Endothelial cell of umbilical vein (primary cell): ENCODE measurements at regions not wholly inside any gene's neighbourhood (a gene's known extent, or its start where the extent isn't known, plus 50 kb on each side); places are given as distances from the start of the nearest gene placed in this dataset.

Experiments used
- BruUV-seq: library from RNA; stranded (reverse); fragments of 400-500 nt; replicated peaks from 2 replicates; lab custom pipeline; 2021; lab: Mats Ljungman, UMichigan
- CTCF ChIA-PET: fragments of 300-600, 350-600 bp; sonication (Branson Sonifier 250); formaldehyde crosslinking; loops from one replicate; lab custom pipeline; 2021; ENCODE audit warnings: antibody characterized with exemption, inconsistent platforms; lab: Charles Lee
- POLR2A ChIA-PET: fragments of 300-600, 350-600 bp; sonication (Branson Sonifier 250); formaldehyde crosslinking; loops from one replicate; lab custom pipeline; 2021; ENCODE audit warnings: antibody characterized with exemption, inconsistent platforms; lab: Charles Lee
- DNase-seq: peaks from one replicate; pipeline ENCODE4 v3.0.0-alpha.2; 2011; ENCODE audit warnings: low read depth, low spot score
- FAIRE-seq: peaks from 2 replicates; lab custom pipeline; 2011; peaks lifted over from hg19 to GRCh38; lab: Jason Lieb, UNC
- H2AFZ ChIP-seq: 2 replicates; pipeline ENCODE4 v1.6.0; 2012; ENCODE audit warnings: low read depth, low read length, control low read depth, inconsistent platforms
- H3K27ac ChIP-seq: 2 replicates; pipeline ENCODE4 v1.5.1; 2011; ENCODE audit warnings: low read depth, mild to moderate bottlenecking, control low read depth, low read length, moderate library complexity; ENCODE audit not compliant: insufficient read depth
- H3K27me3 ChIP-seq, 2 experiments: 2 replicates each; pipeline versions ENCODE4 v1.6.0 to v1.6.1; 2011; ENCODE audit warnings: low read length in 2 of 2, mixed read lengths in 1 of 2; ENCODE audit not compliant: control insufficient read depth in 2 of 2, insufficient read depth in 2 of 2
- H3K36me3 ChIP-seq, 2 experiments: 2 replicates in 1 of 2; 3 replicates in 1 of 2; pipeline ENCODE4 v1.5.1; 2011; ENCODE audit warnings: low read length in 2 of 2, mild to moderate bottlenecking in 1 of 2, moderate library complexity in 1 of 2; ENCODE audit not compliant: control insufficient read depth in 2 of 2, insufficient read depth in 2 of 2; ENCODE audit errors: extremely low read depth in 1 of 2
- H3K4me1 ChIP-seq: 3 replicates; pipeline ENCODE4 v1.5.1; 2011; ENCODE audit warnings: mild to moderate bottlenecking, low read length; ENCODE audit not compliant: control insufficient read depth, insufficient read depth; ENCODE audit errors: extremely low read depth
- H3K4me2 ChIP-seq: 2 replicates; pipeline ENCODE4 v1.6.1; 2011; ENCODE audit warnings: low read length, control low read depth, mixed read lengths; ENCODE audit not compliant: insufficient read depth
- H3K4me3 ChIP-seq, 3 experiments: fragments of 200-600 bp in 1 of 3; sonication (generic), shearing (Covaris generic) in 1 of 3; replicated peaks in 1 of 3; 2 replicates each; pipeline ENCODE4 v1.5.1; 2011 to 2016; ENCODE audit warnings: control low read depth in 3 of 3, low read length in 3 of 3, mild to moderate bottlenecking in 2 of 3, inconsistent platforms in 1 of 3, low read depth in 1 of 3, moderate library complexity in 1 of 3; ENCODE audit not compliant: insufficient read depth in 1 of 3
- H3K79me2 ChIP-seq: 2 replicates; pipeline ENCODE4 v1.6.0; 2012; ENCODE audit warnings: low read length, inconsistent platforms; ENCODE audit not compliant: control insufficient read depth, insufficient read depth
- H3K9ac ChIP-seq: replicated peaks from 2 replicates; pipeline ENCODE3; 2011; ENCODE audit warnings: low read length, control low read depth; ENCODE audit not compliant: insufficient read depth; ENCODE audit errors: extremely low read depth
- H3K9me1 ChIP-seq: replicated peaks from 3 replicates; pipeline ENCODE4 v1.6.0; 2011; ENCODE audit warnings: mild to moderate bottlenecking, low read length; ENCODE audit not compliant: control insufficient read depth, insufficient read depth; ENCODE audit errors: extremely low read depth
- H3K9me3 ChIP-seq: replicated peaks from 2 replicates; pipeline ENCODE4 v1.5.1; 2012; ENCODE audit warnings: low read length, inconsistent platforms; ENCODE audit not compliant: control insufficient read depth, insufficient read depth
- H4K20me1 ChIP-seq: replicated peaks from 2 replicates; pipeline ENCODE3; 2011; ENCODE audit warnings: mild to moderate bottlenecking, low read length; ENCODE audit not compliant: control insufficient read depth, insufficient read depth; ENCODE audit errors: extremely low read depth
- CTCF ChIP-seq, 2 donors: IDR thresholded peaks; 1 replicate in 1 of 2; 2 replicates in 1 of 2; pipeline ENCODE4 v1.5.1; 2011; ENCODE audit warnings: low read length in 2 of 2, mild to moderate bottlenecking in 2 of 2, moderate library complexity in 2 of 2, control low read depth in 1 of 2, inconsistent platforms in 1 of 2, low read depth in 1 of 2; ENCODE audit not compliant: insufficient read depth in 1 of 2; ENCODE audit errors: extremely low read depth in 1 of 2
- EZH2 ChIP-seq: IDR thresholded peaks from 2 replicates; pipeline ENCODE4 v1.6.1; 2012; ENCODE audit warnings: borderline replicate concordance, low read depth, mild to moderate bottlenecking, moderate library complexity, low read length, inconsistent platforms; ENCODE audit not compliant: severe bottlenecking
- FOS ChIP-seq: IDR thresholded peaks from 2 replicates; pipeline ENCODE4 v1.6.1; 2011; ENCODE audit warnings: mild to moderate bottlenecking, low read length, moderate library complexity, borderline replicate concordance; ENCODE audit not compliant: insufficient read depth
- GATA2 ChIP-seq: IDR thresholded peaks from 2 replicates; pipeline ENCODE4 v1.7.0; 2011; ENCODE audit warnings: low read depth, mild to moderate bottlenecking, moderate library complexity, mixed read lengths, low read length; ENCODE audit not compliant: insufficient read length, insufficient read depth
- JUN ChIP-seq: IDR thresholded peaks from 2 replicates; pipeline ENCODE4 v1.6.1; 2011; ENCODE audit warnings: borderline replicate concordance, low read depth; ENCODE audit not compliant: insufficient read length, insufficient read depth
- MAX ChIP-seq: IDR thresholded peaks from 2 replicates; pipeline ENCODE4 v1.6.1; 2011; ENCODE audit not compliant: insufficient read depth, insufficient read length
- MYC ChIP-seq: IDR thresholded peaks from one replicate; pipeline ENCODE4 v1.6.1; 2011; ENCODE audit warnings: mild to moderate bottlenecking, low read depth, low read length
- POLR2A ChIP-seq: IDR thresholded peaks from 2 replicates; pipeline ENCODE4 v1.6.1; 2012; ENCODE audit warnings: low read depth, mild to moderate bottlenecking, control low read depth, low read length
- POLR2AphosphoS5 ChIP-seq: IDR thresholded peaks from 2 replicates; pipeline ENCODE4 v1.6.1; 2012; ENCODE audit warnings: low read depth, mild to moderate bottlenecking, control low read depth, low read length, moderate library complexity; ENCODE audit not compliant: insufficient read depth
- dilution Hi-C: fragments of 300-500 bp; cut with MboI; formaldehyde crosslinking; loops from one replicate; pipeline ENCODE4 v1.15.0; 2019; ENCODE audit warnings: low sequenced_read_pairs; ENCODE audit not compliant: extremely low pct_ligation_motif_present
- intact Hi-C: fragments of 100-400 bp; cut with micrococcal nuclease; formaldehyde crosslinking; loops from one replicate; pipeline ENCODE4 v1.10.0; 2022

GRCh38 chr3:144332868-144333267 lies 361.2 kb downstream of the DIPK2A start:
- FAIRE-seq (no peak), DNase-seq (no peak)
- dilution Hi-C loops, result no loop called here
- no peaks in the 10 kb centered on the region for H3K36me3 ChIP-seq
- H3K4me3 ChIP-seq, result no peak overlapping the region
- H3K4me2 ChIP-seq, result no peak overlapping the region
- no peaks in the 10 kb centered on the region for H3K4me1 ChIP-seq
- H4K20me1 ChIP-seq, result no peaks in the 10 kb centered on the region
- no peak overlapping the region for H3K9ac ChIP-seq
- TF ChIP-seq MYC, result no peak
- no peak for TF ChIP-seq CTCF (IDR thresholded peaks at IDR 0.05; ENCODE audit: extremely low read depth in 1 of 2, insufficient read depth in 1 of 2, low read depth in 1 of 2, low read length in 2 of 2)
- no peak for TF ChIP-seq MAX
- TF ChIP-seq GATA2, result no peak
- no peak for TF ChIP-seq FOS
- no peak for TF ChIP-seq POLR2AphosphoS5
- no peak for TF ChIP-seq EZH2
- TF ChIP-seq POLR2A, result no peak
- no peak for TF ChIP-seq JUN
- ChIA-PET POLR2A (no interaction called here), CTCF (interaction anchor here (2.1 kb wide), 1 partner anchor 9 kb away, joined by 8 read pairs; no protein-coding TSS in a partner anchor)
- no peaks in the 10 kb centered on the region for H3K9me3 ChIP-seq
- H3K27ac ChIP-seq, result no peak overlapping the region
- H2AFZ ChIP-seq, result no peak overlapping the region
- no peaks in the 10 kb centered on the region for H3K79me2 ChIP-seq
- no TSS peak for BruUV-seq
- H3K9me1 ChIP-seq, result no peaks in the 10 kb centered on the region
- intact Hi-C loops, result no loop called here
- no peaks in the 10 kb centered on the region for H3K27me3 ChIP-seq
